Upper lobe of right lung (tissue), 1 donor: ENCODE measurements at regions not wholly inside any gene's neighbourhood (a gene's known extent, or its start where the extent isn't known, plus 50 kb on each side); places are given as distances from the start of the nearest gene placed in this dataset.

Experiments
- ATAC-seq: fragments of 200-7000 bp; cut with Tn5 transposase; one replicate; pipeline ENCODE4 v1.9.1; 2020; ENCODE audit warnings: mild to moderate bottlenecking, moderate library complexity
- DNase-seq: peaks from one replicate; pipeline ENCODE4 v3.0.0-alpha.2; 2020
- H3K27ac ChIP-seq: fragments of 200-600 bp; one replicate; pipeline ENCODE4 v1.8.0; 2022
- H3K27me3 ChIP-seq: fragments of 200-600 bp; one replicate; pipeline ENCODE4 v1.8.0; 2022; ENCODE audit warnings: mild to moderate bottlenecking
- H3K36me3 ChIP-seq: fragments of 200-600 bp; one replicate; pipeline ENCODE4 v1.8.0; 2022
- H3K4me1 ChIP-seq: fragments of 200-600 bp; one replicate; pipeline ENCODE4 v1.8.0; 2022
- H3K4me3 ChIP-seq: fragments of 200-600 bp; one replicate; pipeline ENCODE4 v1.8.0; 2022; ENCODE audit warnings: mild to moderate bottlenecking
- H3K9me3 ChIP-seq: fragments of 200-600 bp; one replicate; pipeline ENCODE4 v1.8.0; 2022
- intact Hi-C: fragments of 100-400 bp; cut with DNase I; formaldehyde crosslinking; loops from one replicate; pipeline ENCODE4 v1.11.0; 2022
- TF ChIP-seq, protein P1 (sequence below): fragments of 200-600 bp; IDR thresholded peaks from one replicate; pipeline ENCODE4 v1.8.0; 2022; ENCODE audit warnings: antibody characterized with exemption
- donor health status: DM: no; HTN: yes; CAD: no; lungs with severe emphysema.

DNA sequence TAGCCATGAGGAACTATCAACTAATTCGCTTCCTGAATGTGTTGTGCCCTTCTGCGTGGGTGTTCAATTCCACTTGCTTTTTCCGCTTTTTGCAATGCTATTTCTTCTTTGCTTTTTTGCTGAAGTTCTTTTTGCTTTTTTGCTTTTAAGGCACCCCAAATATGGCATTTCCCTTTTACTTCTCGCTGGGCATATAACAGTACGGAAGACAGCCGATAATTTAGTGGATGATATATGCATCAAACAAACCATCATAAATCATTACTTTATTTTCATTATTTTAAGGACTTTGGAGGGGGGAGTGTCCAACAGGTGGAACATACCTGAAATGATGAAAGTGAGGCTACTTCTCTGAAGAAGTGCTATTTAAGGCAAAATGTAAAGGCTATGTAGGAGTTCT, 277.0 kb upstream of the MTPN start:
- no peaks in the 10 kb centered on the region for H3K36me3 ChIP-seq
- no peaks in the 10 kb centered on the region for H3K9me3 ChIP-seq
- intact Hi-C loops, result no loop called here
- no peaks in the 10 kb centered on the region for H3K27me3 ChIP-seq
- TF ChIP-seq, protein P1, sequence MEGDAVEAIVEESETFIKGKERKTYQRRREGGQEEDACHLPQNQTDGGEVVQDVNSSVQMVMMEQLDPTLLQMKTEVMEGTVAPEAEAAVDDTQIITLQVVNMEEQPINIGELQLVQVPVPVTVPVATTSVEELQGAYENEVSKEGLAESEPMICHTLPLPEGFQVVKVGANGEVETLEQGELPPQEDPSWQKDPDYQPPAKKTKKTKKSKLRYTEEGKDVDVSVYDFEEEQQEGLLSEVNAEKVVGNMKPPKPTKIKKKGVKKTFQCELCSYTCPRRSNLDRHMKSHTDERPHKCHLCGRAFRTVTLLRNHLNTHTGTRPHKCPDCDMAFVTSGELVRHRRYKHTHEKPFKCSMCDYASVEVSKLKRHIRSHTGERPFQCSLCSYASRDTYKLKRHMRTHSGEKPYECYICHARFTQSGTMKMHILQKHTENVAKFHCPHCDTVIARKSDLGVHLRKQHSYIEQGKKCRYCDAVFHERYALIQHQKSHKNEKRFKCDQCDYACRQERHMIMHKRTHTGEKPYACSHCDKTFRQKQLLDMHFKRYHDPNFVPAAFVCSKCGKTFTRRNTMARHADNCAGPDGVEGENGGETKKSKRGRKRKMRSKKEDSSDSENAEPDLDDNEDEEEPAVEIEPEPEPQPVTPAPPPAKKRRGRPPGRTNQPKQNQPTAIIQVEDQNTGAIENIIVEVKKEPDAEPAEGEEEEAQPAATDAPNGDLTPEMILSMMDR, result no peak
- DNase-seq, result no peak
- H3K4me3 ChIP-seq, result no peak overlapping the region
- H3K27ac ChIP-seq, result no peak overlapping the region
- no peaks in the 10 kb centered on the region for H3K4me1 ChIP-seq
- ATAC-seq, result no peak

- no peaks in the 10 kb centered on the region for H3K4me1 ChIP-seq
- H3K27me3 ChIP-seq, result no peaks in the 10 kb centered on the region
- no peak for DNase-seq
- H3K36me3 ChIP-seq, result no peaks in the 10 kb centered on the region
- no peaks in the 10 kb centered on the region for H3K9me3 ChIP-seq
- intact Hi-C loops, result no loop called here
- TF ChIP-seq, protein P1, result no peak
- no peak for ATAC-seq
- H3K27ac ChIP-seq, result no peak overlapping the region
- no peak overlapping the region for H3K4me3 ChIP-seq
Measured at GRCh38 chr7:136251826-136252225, 274.7 kb upstream of the MTPN start.

GRCh38 chr7:136247211-136247610, 270.1 kb upstream of the MTPN start:
- Histone ChIP-seq H3K4me1 (no peaks in the 10 kb centered on the region), H3K4me3 (no peak overlapping the region), H3K36me3 (no peaks in the 10 kb centered on the region), H3K27me3 (no peaks in the 10 kb centered on the region), H3K27ac (no peak overlapping the region), H3K9me3 (no peaks in the 10 kb centered on the region)
- intact Hi-C loops, result no loop called here
- ATAC-seq (no peak), DNase-seq (no peak)
- TF ChIP-seq, protein P1, result no peak

GRCh38 chr7:136245327-136246004, 268.3 kb upstream of the MTPN start:
- intact Hi-C loops, result no loop called here
- H3K4me1 ChIP-seq, result no peaks in the 10 kb centered on the region
- DNase-seq (no peak), ATAC-seq (no peak)
- H3K27me3 ChIP-seq, result no peaks in the 10 kb centered on the region
- TF ChIP-seq, protein P1, result no peak
- H3K36me3 ChIP-seq, result no peaks in the 10 kb centered on the region
- H3K27ac ChIP-seq, result no peak overlapping the region
- H3K4me3 ChIP-seq, result no peak overlapping the region
- H3K9me3 ChIP-seq, result no peaks in the 10 kb centered on the region

- H3K4me3 ChIP-seq, result no peak overlapping the region
- no peaks in the 10 kb centered on the region for H3K36me3 ChIP-seq
- H3K4me1 ChIP-seq, result no peaks in the 10 kb centered on the region
- H3K9me3 ChIP-seq, result no peaks in the 10 kb centered on the region
- no peak overlapping the region for H3K27ac ChIP-seq
- H3K27me3 ChIP-seq, result no peaks in the 10 kb centered on the region
- no peak for DNase-seq
- TF ChIP-seq, protein P1, result no peak
- ATAC-seq, result no peak
- intact Hi-C loops, result no loop called here
Measured at GRCh38 chr7:136234040-136234439, 256.9 kb upstream of the MTPN start.

GRCh38 chr7:136230210-136230609, 253.1 kb upstream of the MTPN start:
- Histone ChIP-seq H3K4me1 (no peaks in the 10 kb centered on the region), H3K27me3 (no peaks in the 10 kb centered on the region), H3K9me3 (no peaks in the 10 kb centered on the region), H3K36me3 (no peaks in the 10 kb centered on the region), H3K4me3 (no peak overlapping the region), H3K27ac (no peak overlapping the region)
- no peak for DNase-seq
- intact Hi-C loops, result no loop called here
- TF ChIP-seq, protein P1, result no peak
- no peak for ATAC-seq
